Smooth muscle cell (in vitro differentiated cells): ENCODE measurements at regions not wholly inside any gene's neighbourhood (a gene's known extent, or its start where the extent isn't known, plus 50 kb on each side); places are given as distances from the start of the nearest gene placed in this dataset.

Source experiments
- DNase-seq: peaks from one replicate; lab custom pipeline; 2025; ENCODE audit not compliant: unreplicated experiment; lab: John Stamatoyannopoulos, UW
- H2AFZ ChIP-seq: fragments of 200-600 bp; sonication (generic); 2 replicates; pipeline ENCODE4 v1.6.0; 2016; ENCODE audit warnings: antibody characterized with exemption, low read depth, mild to moderate bottlenecking
- H3F3A ChIP-seq: fragments of 200-600 bp; sonication (generic); 2 replicates; pipeline ENCODE4 v1.6.0; 2017; ENCODE audit warnings: antibody characterized with exemption, low read depth
- H3K27ac ChIP-seq: fragments of 200-600 bp; sonication (generic); 2 replicates; pipeline ENCODE4 v1.5.1; 2016; ENCODE audit warnings: low read depth, mild to moderate bottlenecking
- H3K27me3 ChIP-seq: fragments of 200-600 bp; sonication (generic); 2 replicates; pipeline ENCODE4 v1.6.1; 2016; ENCODE audit warnings: low read depth, mild to moderate bottlenecking
- H3K36me3 ChIP-seq: fragments of 200-600 bp; sonication (generic); 2 replicates; pipeline ENCODE4 v1.5.1; 2016; ENCODE audit warnings: low read depth
- H3K4me1 ChIP-seq: fragments of 200-600 bp; sonication (generic); 2 replicates; pipeline ENCODE4 v1.5.1; 2016; ENCODE audit warnings: low read depth
- H3K4me2 ChIP-seq: fragments of 200-600 bp; sonication (generic); 2 replicates; pipeline ENCODE4 v1.6.0; 2016; ENCODE audit warnings: mild to moderate bottlenecking
- H3K4me3 ChIP-seq: fragments of 200-600 bp; sonication (generic); 2 replicates; pipeline ENCODE4 v1.5.1; 2016; ENCODE audit warnings: mild to moderate bottlenecking
- H3K79me2 ChIP-seq: fragments of 200-600 bp; sonication (generic); 2 replicates; pipeline ENCODE4 v1.6.0; 2016; ENCODE audit warnings: low read depth, mild to moderate bottlenecking
- H3K9ac ChIP-seq: fragments of 200-600 bp; sonication (generic); 2 replicates; pipeline ENCODE4 v1.6.0; 2016; ENCODE audit warnings: low read depth
- H3K9me3 ChIP-seq: fragments of 200-600 bp; sonication (generic); replicated peaks from 2 replicates; pipeline ENCODE4 v1.5.1; 2016; ENCODE audit warnings: low read depth
- H4K20me1 ChIP-seq: fragments of 200-600 bp; sonication (generic); 2 replicates; pipeline ENCODE4 v1.6.0; 2016; ENCODE audit warnings: low read depth
- CTCF ChIP-seq: fragments of 200-600 bp; sonication (generic); IDR thresholded peaks from 2 replicates; pipeline ENCODE4 v1.5.1; 2017; ENCODE audit warnings: borderline replicate concordance, mild to moderate bottlenecking, antibody characterized with exemption; ENCODE audit not compliant: insufficient read depth, poor library complexity, severe bottlenecking
- WGBS: methylation state at CpG from one replicate; pipeline ENCODE4 v1.1.7; 2016; ENCODE audit warnings: low lambda C conversion rate; 5-methylcytosine and 5-hydroxymethylcytosine counted together

GRCh38 chr16:79762217-79762616 lies 161.7 kb upstream of the MAF start:
- Histone ChIP-seq H3K79me2 (no peaks in the 10 kb centered on the region), H3K4me3 (no peak overlapping the region), H2AFZ (no peak overlapping the region), H3K9ac (no peak overlapping the region), H3K4me2 (no peak overlapping the region), H3K27ac (no peak overlapping the region), H3K4me1 (peaks cover 4% of the 10 kb centered on the region), H3K27me3 (no peaks in the 10 kb centered on the region), H3K36me3 (no peaks in the 10 kb centered on the region), H3K9me3 (no peaks in the 10 kb centered on the region), H3F3A (peaks cover 9% of the 10 kb centered on the region), H4K20me1 (no peaks in the 10 kb centered on the region)
- DNase-seq = no peak
- WGBS = 97% methylated on average over 3 of the region's 3 CpGs
- no peak for TF ChIP-seq CTCF

- WGBS = 63% methylated on average over 15 of the region's 15 CpGs
- Histone ChIP-seq H3K4me1 (peaks cover 8% of the 10 kb centered on the region), H3K4me3 (no peak overlapping the region), H3K36me3 (no peaks in the 10 kb centered on the region), H3K4me2 (no peak overlapping the region), H3K27ac (no peak overlapping the region), H3K79me2 (no peaks in the 10 kb centered on the region), H3K9ac (no peak overlapping the region), H4K20me1 (no peaks in the 10 kb centered on the region), H3F3A (peaks cover 12% of the 10 kb centered on the region), H3K9me3 (no peaks in the 10 kb centered on the region), H2AFZ (no peak overlapping the region), H3K27me3 (no peaks in the 10 kb centered on the region)
- no peak for TF ChIP-seq CTCF
- no peak for DNase-seq
These were observed 158.2 kb upstream of the MAF start for GRCh38 chr16:79758615-79759346.

- Histone ChIP-seq H3K36me3 (no peaks in the 10 kb centered on the region), H2AFZ (no peak overlapping the region), H3F3A (peaks cover 15% of the 10 kb centered on the region), H3K4me1 (peaks cover 8% of the 10 kb centered on the region), H4K20me1 (no peaks in the 10 kb centered on the region), H3K27ac (no peak overlapping the region), H3K9me3 (no peaks in the 10 kb centered on the region), H3K27me3 (no peaks in the 10 kb centered on the region), H3K4me2 (no peak overlapping the region), H3K79me2 (no peaks in the 10 kb centered on the region), H3K9ac (no peak overlapping the region), H3K4me3 (no peak overlapping the region)
- 97% methylated on average over 6 of the region's 6 CpGs for whole genome bisulfite sequencing
- no peak for DNase-seq
- no peak for TF ChIP-seq CTCF
These were observed 157.4 kb upstream of the MAF start for GRCh38 chr16:79757968-79758367.

- Histone ChIP-seq H3K27me3 (no peaks in the 10 kb centered on the region), H3K27ac (no peak overlapping the region), H2AFZ (no peak overlapping the region), H3K36me3 (no peaks in the 10 kb centered on the region), H3K4me3 (no peak overlapping the region), H3K9ac (no peak overlapping the region), H4K20me1 (no peaks in the 10 kb centered on the region), H3K4me1 (peaks cover 8% of the 10 kb centered on the region), H3K9me3 (no peaks in the 10 kb centered on the region), H3K79me2 (no peaks in the 10 kb centered on the region), H3F3A (peaks cover 15% of the 10 kb centered on the region), H3K4me2 (no peak overlapping the region)
- no peak for DNase-seq
- 84% methylated on average over 5 of the region's 5 CpGs for WGBS
- TF ChIP-seq CTCF = no peak
These were observed 156.6 kb upstream of the MAF start for GRCh38 chr16:79757163-79757562.
